VCaP (cell line): ENCODE measurements at regions not wholly inside any gene's neighbourhood (a gene's known extent, or its start where the extent isn't known, plus 50 kb on each side); places are given as distances from the start of the nearest gene placed in this dataset.
"Not testable (repeated sequence)": the region's sequence is repeated elsewhere in the genome, so short reads cannot be mapped to it uniquely, and the experiment has no call there.

ENCODE experiments used
- H3K27ac ChIP-seq: fragments of 450-650 bp; 2 replicates; pipeline ENCODE4 v1.5.1; 2017
- TF ChIP-seq, protein P1 (sequence below): fragments of 450-650 bp; conservative IDR thresholded peaks from 2 replicates; pipeline ENCODE4 v1.5.1; 2017; ENCODE audit warnings: mild to moderate bottlenecking, moderate library complexity

DNA sequence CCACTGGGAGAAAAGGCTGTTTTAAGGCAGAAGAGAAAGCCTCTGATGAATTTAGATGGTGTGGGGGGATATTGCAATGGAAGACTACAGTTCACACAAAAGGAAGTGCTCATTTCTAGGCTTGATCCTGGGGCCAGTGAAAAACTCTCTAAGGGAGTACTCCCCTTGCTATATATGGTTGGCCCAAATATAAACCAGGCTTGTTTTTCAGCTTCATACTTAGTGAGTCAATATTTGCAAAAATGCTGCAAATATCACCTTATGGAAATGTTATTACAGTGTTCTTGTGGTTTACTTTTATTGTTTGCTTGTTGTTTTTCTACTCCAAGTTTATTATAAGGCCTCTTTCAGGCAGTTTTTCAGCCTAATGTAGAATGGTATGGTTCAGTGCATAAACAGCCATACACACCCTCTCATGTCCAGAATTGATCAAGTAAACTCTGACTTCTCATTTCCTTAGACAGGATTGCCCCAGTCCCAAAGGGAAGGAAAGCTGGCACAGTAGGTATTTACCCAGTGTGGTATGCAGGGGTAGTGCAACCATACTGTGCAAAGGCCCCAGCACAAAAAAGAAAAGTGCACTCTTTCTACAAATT is 115.1 kb downstream of the FEM1C start:
- TF ChIP-seq, protein P1, sequence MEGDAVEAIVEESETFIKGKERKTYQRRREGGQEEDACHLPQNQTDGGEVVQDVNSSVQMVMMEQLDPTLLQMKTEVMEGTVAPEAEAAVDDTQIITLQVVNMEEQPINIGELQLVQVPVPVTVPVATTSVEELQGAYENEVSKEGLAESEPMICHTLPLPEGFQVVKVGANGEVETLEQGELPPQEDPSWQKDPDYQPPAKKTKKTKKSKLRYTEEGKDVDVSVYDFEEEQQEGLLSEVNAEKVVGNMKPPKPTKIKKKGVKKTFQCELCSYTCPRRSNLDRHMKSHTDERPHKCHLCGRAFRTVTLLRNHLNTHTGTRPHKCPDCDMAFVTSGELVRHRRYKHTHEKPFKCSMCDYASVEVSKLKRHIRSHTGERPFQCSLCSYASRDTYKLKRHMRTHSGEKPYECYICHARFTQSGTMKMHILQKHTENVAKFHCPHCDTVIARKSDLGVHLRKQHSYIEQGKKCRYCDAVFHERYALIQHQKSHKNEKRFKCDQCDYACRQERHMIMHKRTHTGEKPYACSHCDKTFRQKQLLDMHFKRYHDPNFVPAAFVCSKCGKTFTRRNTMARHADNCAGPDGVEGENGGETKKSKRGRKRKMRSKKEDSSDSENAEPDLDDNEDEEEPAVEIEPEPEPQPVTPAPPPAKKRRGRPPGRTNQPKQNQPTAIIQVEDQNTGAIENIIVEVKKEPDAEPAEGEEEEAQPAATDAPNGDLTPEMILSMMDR, result no peak
- H3K27ac ChIP-seq, result peak overlapping the region; percentile 67

DNA sequence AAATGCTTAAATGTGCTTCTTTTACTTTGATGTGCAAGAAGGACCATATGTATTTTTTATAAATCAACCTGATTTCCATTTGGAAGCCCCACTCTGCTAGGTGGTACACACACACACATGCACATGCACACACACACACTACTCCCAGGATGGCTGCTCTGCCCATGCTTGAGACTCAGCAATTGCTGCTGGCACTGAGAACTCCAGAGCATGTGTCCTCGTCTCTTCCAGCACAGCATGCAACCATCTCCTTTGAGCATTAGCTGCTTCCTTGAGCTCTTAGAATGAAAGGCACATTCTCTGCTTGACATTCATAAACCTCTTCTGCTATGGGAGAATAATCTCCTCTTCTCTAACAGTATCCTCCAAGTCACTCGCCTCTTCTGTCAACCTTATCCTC is 115.9 kb downstream of the FEM1C start:
- H3K27ac ChIP-seq, result peak overlapping the region; percentile 67
- TF ChIP-seq, protein P1, result no peak

DNA sequence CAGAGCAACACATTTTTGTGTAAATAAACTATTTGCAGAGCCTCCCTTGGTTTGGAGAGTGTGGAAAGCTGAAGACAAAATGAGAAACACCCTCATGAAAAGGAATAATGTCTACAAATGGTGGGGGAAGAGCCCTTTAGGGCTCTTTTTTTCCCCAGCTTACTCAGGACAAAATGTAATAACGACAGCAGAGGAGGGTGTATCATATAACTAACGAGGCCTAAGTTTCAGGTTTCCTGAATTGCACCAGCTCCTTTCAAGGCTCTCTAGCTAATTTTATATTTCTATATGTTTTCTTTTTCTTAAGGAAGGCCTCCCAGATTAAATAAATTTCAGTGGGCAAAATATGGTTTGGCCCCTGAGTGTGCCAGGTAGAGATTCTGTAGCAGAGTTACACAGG is 116.3 kb downstream of the FEM1C start:
- TF ChIP-seq, protein P1, result no peak
- peak overlapping the region; percentile 67 for H3K27ac ChIP-seq

DNA sequence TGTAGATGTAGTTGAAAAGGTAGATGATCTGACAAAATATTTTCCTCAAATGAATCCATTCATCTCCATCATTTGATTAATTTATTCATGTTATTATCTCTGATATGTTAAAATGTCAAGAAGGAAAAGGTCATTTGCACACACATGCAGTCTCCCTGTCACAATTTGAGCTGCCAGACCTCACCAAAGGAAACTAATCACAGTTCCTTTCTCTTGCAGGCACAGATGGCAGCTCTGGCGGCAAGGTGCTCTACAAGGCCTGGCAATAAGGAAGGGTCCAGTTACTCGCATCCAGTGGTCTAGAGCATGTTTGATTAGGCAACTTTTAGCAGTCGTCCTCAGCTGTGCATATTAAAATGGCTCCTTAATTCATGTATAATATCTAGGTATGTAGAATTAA is 120.1 kb downstream of the FEM1C start:
- H3K27ac ChIP-seq, result no peak overlapping the region
- TF ChIP-seq, protein P1, result no peak

DNA sequence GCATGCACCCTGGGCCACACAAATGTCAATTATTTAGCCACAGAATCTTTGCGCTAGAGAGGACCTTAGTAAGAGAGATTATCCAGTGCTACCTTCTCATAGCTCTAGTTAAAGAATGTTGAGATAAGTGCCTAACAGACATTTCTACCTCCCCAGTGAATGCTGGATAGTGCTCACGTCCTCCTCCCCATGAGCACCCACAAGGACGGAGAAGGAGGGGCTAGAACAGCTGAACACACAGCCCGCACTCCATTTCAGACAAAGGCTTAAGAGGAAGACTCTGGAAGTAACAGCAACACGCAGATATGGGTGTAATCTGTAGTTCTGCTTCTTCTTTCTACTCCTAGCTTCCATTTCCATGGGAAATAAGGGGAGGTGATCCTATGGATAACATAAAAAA is 120.5 kb downstream of the FEM1C start:
- TF ChIP-seq, protein P1, result no peak
- H3K27ac ChIP-seq, result no peak overlapping the region

DNA sequence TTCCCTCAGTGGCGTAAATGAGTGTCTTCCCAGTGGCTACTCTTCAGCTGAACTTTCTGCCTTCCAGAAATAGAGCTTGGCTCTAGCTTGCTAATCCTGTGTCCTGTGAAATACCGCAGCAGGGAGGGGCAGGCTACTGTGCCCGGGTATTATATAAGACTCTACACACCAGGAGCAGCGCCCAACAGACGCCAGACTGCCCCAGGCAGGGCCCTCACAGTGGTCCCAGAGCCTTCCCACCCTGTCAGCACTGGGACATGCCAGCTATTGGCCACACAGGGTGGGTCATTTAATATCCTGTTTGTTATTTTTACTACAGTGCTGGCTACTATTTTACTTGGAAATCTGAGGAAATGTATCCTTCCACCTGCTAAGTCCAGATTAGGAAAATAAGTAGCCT is 121.0 kb downstream of the FEM1C start:
- no peak overlapping the region for H3K27ac ChIP-seq
- TF ChIP-seq, protein P1, result no peak

DNA sequence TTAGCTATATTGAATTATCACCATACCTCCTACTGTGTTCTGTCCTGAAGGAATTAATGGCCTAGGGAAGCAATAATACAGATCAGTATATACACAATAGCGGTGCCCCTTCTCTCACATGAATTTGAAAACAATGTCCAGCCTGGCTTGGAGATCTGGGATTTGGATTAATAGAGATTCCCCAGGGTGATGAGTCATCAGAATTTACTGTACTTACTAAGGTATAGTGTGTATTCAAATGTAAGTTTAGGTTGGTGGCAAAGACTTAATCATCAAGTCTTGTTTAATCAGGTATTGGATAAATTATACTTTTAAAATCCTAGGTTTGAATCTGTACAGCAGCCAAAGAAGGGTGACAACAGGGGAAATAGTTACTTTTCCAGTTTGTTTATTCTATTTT is 121.5 kb downstream of the FEM1C start:
- TF ChIP-seq, protein P1, result no peak
- no peak overlapping the region for H3K27ac ChIP-seq

DNA sequence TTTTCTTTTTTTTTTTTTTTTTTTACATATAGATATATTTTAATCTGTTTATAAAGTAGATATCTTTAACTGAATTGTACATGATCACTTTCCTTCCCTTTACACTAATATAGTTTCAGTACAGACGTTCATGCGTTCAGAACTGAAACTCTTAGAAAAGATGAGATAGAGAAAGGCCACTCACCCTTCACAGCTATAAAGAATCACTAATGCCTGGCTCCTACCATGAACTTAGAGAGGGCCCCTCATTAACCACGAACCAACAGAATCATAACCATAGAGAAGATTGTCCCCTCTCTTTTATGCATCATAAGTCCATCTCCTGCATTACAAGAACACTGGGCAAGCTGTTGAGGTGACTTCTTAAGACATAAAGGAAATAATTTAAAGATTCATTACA is 123.8 kb downstream of the FEM1C start:
- H3K27ac ChIP-seq, result not testable (repeated sequence)
